ENCODE measurements at regions not wholly inside any gene's neighbourhood (a gene's known extent, or its start where the extent isn't known, plus 50 kb on each side); places are given as distances from the start of the nearest gene placed in this dataset.
"Not testable (repeated sequence)": the region's sequence is repeated elsewhere in the genome, so short reads cannot be mapped to it uniquely, and the experiment has no call there.

DNA sequence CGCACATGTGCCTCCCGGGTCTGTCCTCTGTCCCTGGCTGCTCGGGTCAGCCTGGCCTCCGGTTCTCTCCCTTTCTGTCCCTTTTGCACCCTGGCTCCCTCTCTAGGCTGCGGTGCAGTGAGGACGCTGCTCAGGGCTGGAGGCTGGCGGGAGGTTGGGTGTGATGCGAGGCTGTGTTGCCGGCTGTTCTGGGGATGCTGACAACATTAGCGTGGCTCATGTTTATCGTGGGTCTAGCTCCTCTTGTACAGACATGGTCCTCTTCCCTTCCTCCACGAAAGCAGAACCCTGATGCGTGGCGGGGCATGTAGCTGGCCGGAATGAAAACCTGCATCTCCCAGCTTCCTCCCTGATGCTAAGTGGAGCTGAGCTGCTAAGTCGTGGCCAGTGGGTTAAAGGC is 792.9 kb downstream of the SPATA31A7 start:
- H3K36me3 ChIP-seq (replicated peaks in 1 of 2; ENCODE audit: control insufficient read depth in 1 of 2, insufficient read depth in 2 of 2, low read length in 2 of 2); H3K79me2 ChIP-seq (ENCODE audit: insufficient read depth, low read length); H3K4me2 ChIP-seq (ENCODE audit: low read depth, low read length); DNase-seq (ENCODE audit: low spot score); H3K9ac ChIP-seq (ENCODE audit: insufficient read depth, low read depth, low read length); H3K9me3 ChIP-seq (ENCODE audit: low read length); intact Hi-C loops (cut with micrococcal nuclease; ENCODE audit: unreplicated experiment); BruUV-seq (replicated peaks); in situ Hi-C loops (cut with HindIII; ENCODE audit: extremely low pct_ligation_motif_present, low pct_unique_long_range_greater_than_20kb); H2AFZ ChIP-seq (ENCODE audit: low read length); POLR2A ChIA-PET; H4K20me1 ChIP-seq (ENCODE audit: insufficient read depth, low read length); H3K27ac ChIP-seq (ENCODE audit: extremely low read length, insufficient read depth, low read length); CTCF ChIA-PET (ENCODE audit: low intra/inter-chr PET ratio, low total read pairs); H3K27me3 ChIP-seq (ENCODE audit: control insufficient read depth in 1 of 2, insufficient read depth in 2 of 2, low read length in 2 of 2); H3K4me3 ChIP-seq (replicated peaks in 1 of 3; ENCODE audit: insufficient read depth in 1 of 3, low read depth in 2 of 3, low read length in 3 of 3); FAIRE-seq: not testable (repeated sequence)
- ATAC-seq, result peak; percentile 47; the same call in 1 of the 3 replicates
- 71% methylated on average over 11 of the region's 16 CpGs for WGBS (ENCODE audit: low lambda C conversion rate)
- peaks cover 19% of the 10 kb centered on the region for H3K4me1 ChIP-seq (ENCODE audit: insufficient read depth, low read length)
- TF ChIP-seq, protein P1, sequence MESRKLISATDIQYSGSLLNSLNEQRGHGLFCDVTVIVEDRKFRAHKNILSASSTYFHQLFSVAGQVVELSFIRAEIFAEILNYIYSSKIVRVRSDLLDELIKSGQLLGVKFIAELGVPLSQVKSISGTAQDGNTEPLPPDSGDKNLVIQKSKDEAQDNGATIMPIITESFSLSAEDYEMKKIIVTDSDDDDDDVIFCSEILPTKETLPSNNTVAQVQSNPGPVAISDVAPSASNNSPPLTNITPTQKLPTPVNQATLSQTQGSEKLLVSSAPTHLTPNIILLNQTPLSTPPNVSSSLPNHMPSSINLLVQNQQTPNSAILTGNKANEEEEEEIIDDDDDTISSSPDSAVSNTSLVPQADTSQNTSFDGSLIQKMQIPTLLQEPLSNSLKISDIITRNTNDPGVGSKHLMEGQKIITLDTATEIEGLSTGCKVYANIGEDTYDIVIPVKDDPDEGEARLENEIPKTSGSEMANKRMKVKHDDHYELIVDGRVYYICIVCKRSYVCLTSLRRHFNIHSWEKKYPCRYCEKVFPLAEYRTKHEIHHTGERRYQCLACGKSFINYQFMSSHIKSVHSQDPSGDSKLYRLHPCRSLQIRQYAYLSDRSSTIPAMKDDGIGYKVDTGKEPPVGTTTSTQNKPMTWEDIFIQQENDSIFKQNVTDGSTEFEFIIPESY (CRISPR knock-in tag; IDR thresholded peaks at IDR 0.05), result peak; percentile 94

DNA sequence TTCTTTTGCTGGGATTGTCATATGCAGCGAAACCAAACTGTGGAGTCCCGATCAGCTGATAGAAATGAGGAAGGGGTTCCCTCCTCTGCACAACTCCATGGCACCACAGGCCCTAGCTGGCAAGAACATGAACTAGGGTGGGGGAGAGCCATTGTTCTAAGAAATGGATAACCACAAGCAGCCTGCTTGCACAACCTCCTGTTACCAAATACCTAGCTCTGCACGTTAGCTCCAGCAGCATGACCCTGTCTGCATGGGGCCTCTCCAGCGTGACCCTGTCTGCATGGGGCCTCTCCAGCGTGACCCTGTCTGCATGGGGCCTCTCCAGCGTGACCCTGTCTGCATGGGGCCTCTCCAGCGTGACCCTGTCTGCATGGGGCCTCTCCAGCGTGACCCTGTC is 793.6 kb downstream of the SPATA31A7 start:
- intact Hi-C loops (cut with micrococcal nuclease; ENCODE audit: unreplicated experiment); H3K27me3 ChIP-seq (ENCODE audit: control insufficient read depth in 1 of 2, insufficient read depth in 2 of 2, low read length in 2 of 2); H4K20me1 ChIP-seq (ENCODE audit: insufficient read depth, low read length); H3K4me3 ChIP-seq (replicated peaks in 1 of 3; ENCODE audit: insufficient read depth in 1 of 3, low read depth in 2 of 3, low read length in 3 of 3); CTCF ChIA-PET (ENCODE audit: low intra/inter-chr PET ratio, low total read pairs); H3K36me3 ChIP-seq (replicated peaks in 1 of 2; ENCODE audit: control insufficient read depth in 1 of 2, insufficient read depth in 2 of 2, low read length in 2 of 2); H3K9me3 ChIP-seq (ENCODE audit: low read length); DNase-seq (ENCODE audit: low spot score); in situ Hi-C loops (cut with HindIII; ENCODE audit: extremely low pct_ligation_motif_present, low pct_unique_long_range_greater_than_20kb); POLR2A ChIA-PET; ATAC-seq; FAIRE-seq; H2AFZ ChIP-seq (ENCODE audit: low read length); H3K9ac ChIP-seq (ENCODE audit: insufficient read depth, low read depth, low read length); BruUV-seq (replicated peaks); H3K79me2 ChIP-seq (ENCODE audit: insufficient read depth, low read length); H3K4me2 ChIP-seq (ENCODE audit: low read depth, low read length); H3K27ac ChIP-seq (ENCODE audit: extremely low read length, insufficient read depth, low read length): not testable (repeated sequence)
- WGBS (ENCODE audit: low lambda C conversion rate), result no CpG with 5 or more reads among the region's 8 CpGs
- peaks cover 19% of the 10 kb centered on the region for H3K4me1 ChIP-seq (ENCODE audit: insufficient read depth, low read length)
- TF ChIP-seq, protein P2, sequence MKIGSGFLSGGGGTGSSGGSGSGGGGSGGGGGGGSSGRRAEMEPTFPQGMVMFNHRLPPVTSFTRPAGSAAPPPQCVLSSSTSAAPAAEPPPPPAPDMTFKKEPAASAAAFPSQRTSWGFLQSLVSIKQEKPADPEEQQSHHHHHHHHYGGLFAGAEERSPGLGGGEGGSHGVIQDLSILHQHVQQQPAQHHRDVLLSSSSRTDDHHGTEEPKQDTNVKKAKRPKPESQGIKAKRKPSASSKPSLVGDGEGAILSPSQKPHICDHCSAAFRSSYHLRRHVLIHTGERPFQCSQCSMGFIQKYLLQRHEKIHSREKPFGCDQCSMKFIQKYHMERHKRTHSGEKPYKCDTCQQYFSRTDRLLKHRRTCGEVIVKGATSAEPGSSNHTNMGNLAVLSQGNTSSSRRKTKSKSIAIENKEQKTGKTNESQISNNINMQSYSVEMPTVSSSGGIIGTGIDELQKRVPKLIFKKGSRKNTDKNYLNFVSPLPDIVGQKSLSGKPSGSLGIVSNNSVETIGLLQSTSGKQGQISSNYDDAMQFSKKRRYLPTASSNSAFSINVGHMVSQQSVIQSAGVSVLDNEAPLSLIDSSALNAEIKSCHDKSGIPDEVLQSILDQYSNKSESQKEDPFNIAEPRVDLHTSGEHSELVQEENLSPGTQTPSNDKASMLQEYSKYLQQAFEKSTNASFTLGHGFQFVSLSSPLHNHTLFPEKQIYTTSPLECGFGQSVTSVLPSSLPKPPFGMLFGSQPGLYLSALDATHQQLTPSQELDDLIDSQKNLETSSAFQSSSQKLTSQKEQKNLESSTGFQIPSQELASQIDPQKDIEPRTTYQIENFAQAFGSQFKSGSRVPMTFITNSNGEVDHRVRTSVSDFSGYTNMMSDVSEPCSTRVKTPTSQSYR (CRISPR knock-in tag; IDR thresholded peaks at IDR 0.05; ENCODE audit: borderline replicate concordance), result peak; percentile 29; the same call in 1 of the 2 replicates
- TF ChIP-seq NR2C2 (CRISPR knock-in tag; IDR thresholded peaks at IDR 0.05; ENCODE audit: borderline replicate concordance) (peak; percentile 73), SOX5 (CRISPR knock-in tag; IDR thresholded peaks at IDR 0.05; ENCODE audit: borderline replicate concordance) (0 out of 2 replicates have a peak, but pooled peaks have one; percentile 41), BCL6 (CRISPR knock-in tag; IDR thresholded peaks at IDR 0.05) (peak; percentile 48; the same call in 1 of the 2 replicates), CEBPG (CRISPR knock-in tag; IDR thresholded peaks at IDR 0.05) (peak; percentile 80), CEBPB (IDR thresholded peaks at IDR 0.05; ENCODE audit: borderline replicate concordance, low read depth, low read length) (peak; percentile 21; the same call in 1 of the 2 replicates), RARA (CRISPR knock-in tag; IDR thresholded peaks at IDR 0.05) (peak; percentile 76), NR2F1 (CRISPR knock-in tag; IDR thresholded peaks at IDR 0.05) (peak in 1 of 2 experiments; percentile 56; a peak in 1 of 4 replicates), ZBTB3 (CRISPR knock-in tag; IDR thresholded peaks at IDR 0.05; ENCODE audit: borderline replicate concordance, low read depth) (peak; percentile 99)
- TF ChIP-seq, protein P3, sequence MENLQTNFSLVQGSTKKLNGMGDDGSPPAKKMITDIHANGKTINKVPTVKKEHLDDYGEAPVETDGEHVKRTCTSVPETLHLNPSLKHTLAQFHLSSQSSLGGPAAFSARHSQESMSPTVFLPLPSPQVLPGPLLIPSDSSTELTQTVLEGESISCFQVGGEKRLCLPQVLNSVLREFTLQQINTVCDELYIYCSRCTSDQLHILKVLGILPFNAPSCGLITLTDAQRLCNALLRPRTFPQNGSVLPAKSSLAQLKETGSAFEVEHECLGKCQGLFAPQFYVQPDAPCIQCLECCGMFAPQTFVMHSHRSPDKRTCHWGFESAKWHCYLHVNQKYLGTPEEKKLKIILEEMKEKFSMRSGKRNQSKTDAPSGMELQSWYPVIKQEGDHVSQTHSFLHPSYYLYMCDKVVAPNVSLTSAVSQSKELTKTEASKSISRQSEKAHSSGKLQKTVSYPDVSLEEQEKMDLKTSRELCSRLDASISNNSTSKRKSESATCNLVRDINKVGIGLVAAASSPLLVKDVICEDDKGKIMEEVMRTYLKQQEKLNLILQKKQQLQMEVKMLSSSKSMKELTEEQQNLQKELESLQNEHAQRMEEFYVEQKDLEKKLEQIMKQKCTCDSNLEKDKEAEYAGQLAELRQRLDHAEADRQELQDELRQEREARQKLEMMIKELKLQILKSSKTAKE (CRISPR knock-in tag; IDR thresholded peaks at IDR 0.05; ENCODE audit: borderline replicate concordance), result peak; percentile 70

All from HepG2 (cell line).